Skeletal muscle satellite cell (primary cell): ENCODE measurements at regions not wholly inside any gene's neighbourhood (a gene's known extent, or its start where the extent isn't known, plus 50 kb on each side); places are given as distances from the start of the nearest gene placed in this dataset.

Source experiments
- H3K27me3 ChIP-seq: 2 replicates; pipeline ENCODE4 v1.7.0; 2013; ENCODE audit warnings: low read length; ENCODE audit not compliant: control insufficient read depth, insufficient read depth
- H3K36me3 ChIP-seq: 2 replicates; pipeline ENCODE4 v1.7.0; 2013; ENCODE audit warnings: mild to moderate bottlenecking, control low read depth, low read length; ENCODE audit not compliant: insufficient read depth
- H3K4me1 ChIP-seq: 2 replicates; pipeline ENCODE4 v1.7.0; 2013; ENCODE audit warnings: low read length; ENCODE audit not compliant: control insufficient read depth, insufficient read depth
- H3K4me2 ChIP-seq: 2 replicates; pipeline ENCODE4 v1.7.0; 2013; ENCODE audit warnings: mild to moderate bottlenecking, low read length
- H3K4me3 ChIP-seq: 2 replicates; pipeline ENCODE4 v1.7.0; 2013; ENCODE audit warnings: low read length
- H3K9ac ChIP-seq: 2 replicates; pipeline ENCODE4 v1.7.0; 2013; ENCODE audit warnings: mild to moderate bottlenecking, low read depth, low read length, moderate library complexity
- H3K9me3 ChIP-seq: replicated peaks from 2 replicates; pipeline ENCODE4 v1.7.0; 2013; ENCODE audit warnings: mild to moderate bottlenecking, control low read depth, low read length

DNA sequence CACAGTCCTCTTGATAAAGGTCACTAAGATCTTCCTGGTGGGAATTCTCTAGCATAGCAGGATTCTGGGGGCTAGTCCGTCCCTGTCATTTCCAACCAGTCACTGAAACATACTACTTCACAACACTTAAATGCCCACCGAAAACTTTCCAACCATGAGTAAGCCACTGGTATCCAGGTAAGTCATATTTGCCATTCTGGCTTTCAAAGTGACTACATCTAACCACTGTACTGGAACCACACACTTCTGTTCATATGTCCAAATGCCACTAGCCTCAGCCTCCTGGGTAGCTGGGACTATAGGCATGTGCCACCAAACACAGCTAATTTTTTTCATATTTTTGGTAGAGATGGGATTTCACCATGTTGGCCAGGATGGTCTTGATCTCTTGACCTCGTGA, 64.3 kb upstream of the VANGL1 start:
- H3K9me3 ChIP-seq = peaks cover 4% of the 10 kb centered on the region
- H3K4me3 ChIP-seq = no peak overlapping the region
- H3K27me3 ChIP-seq = no peaks in the 10 kb centered on the region
- no peaks in the 10 kb centered on the region for H3K4me1 ChIP-seq
- no peak overlapping the region for H3K4me2 ChIP-seq
- no peak overlapping the region for H3K9ac ChIP-seq
- no peaks in the 10 kb centered on the region for H3K36me3 ChIP-seq

DNA sequence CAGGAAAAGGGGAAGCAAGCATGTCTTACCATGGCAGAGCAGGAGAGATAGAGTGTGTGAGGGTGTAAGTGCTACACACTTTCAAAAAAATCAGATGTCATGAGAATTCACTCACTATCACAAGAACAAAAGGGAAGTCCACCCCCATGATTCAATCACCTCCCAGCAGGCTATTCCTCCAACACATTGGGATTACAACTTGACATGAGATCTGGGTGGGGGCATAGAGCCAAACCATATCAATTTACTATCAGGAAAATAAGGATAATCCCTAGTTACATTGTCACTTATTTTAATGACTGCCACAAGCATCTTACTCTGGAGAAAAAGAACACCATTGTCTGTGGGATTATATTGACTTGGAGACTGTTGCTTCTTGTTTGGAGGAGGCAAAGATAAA, 66.1 kb upstream of the VANGL1 start:
- H3K4me2 ChIP-seq = no peak overlapping the region
- no peak overlapping the region for H3K9ac ChIP-seq

DNA sequence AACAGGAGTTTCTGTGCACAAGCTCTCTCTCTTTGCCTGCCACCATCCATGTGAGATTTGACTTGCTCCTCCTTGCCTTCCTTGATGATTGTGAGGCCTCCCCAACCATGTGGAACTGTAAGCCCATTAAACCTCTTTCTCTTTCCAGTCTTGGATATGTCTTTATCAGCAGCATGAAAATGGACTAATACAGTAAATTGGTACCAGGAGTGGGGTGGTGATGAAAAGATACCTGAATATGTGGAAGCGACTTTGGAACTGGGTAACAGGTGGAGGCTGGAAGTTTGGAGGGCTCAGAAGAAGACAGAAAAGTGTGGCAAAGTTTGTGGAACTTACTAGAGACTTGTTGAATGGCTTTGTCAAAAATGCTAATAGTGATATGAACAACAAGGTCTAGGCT, 69.1 kb upstream of the VANGL1 start:
- Histone ChIP-seq H3K9me3 (peaks cover 4% of the 10 kb centered on the region), H3K9ac (no peak overlapping the region), H3K4me3 (no peak overlapping the region), H3K27me3 (no peaks in the 10 kb centered on the region), H3K4me1 (no peaks in the 10 kb centered on the region), H3K36me3 (no peaks in the 10 kb centered on the region), H3K4me2 (no peak overlapping the region)

More for the DNA sequence above, 66.1 kb upstream of the VANGL1 start:
- H3K4me1 ChIP-seq = no peaks in the 10 kb centered on the region
- H3K4me3 ChIP-seq = no peak overlapping the region
- H3K36me3 ChIP-seq = no peaks in the 10 kb centered on the region
- H3K9me3 ChIP-seq = peaks cover 4% of the 10 kb centered on the region
- H3K27me3 ChIP-seq = no peaks in the 10 kb centered on the region

DNA sequence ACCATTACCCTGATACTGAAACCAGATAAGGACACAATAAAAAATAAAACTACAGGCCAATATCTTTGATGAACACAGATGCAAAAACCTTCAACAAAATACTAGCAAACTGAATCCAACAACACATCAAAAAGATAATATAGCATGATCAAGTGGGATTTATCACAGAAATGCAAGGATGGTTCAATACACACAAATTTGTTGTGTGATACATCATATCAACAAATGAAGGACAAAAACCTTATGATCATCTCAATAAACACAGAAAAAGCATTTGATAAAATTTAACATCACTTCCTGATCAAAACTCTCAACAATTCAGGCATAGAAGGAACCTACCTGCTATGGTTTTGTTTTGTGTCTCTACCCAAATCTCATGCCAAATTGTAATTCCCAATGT, 74.3 kb upstream of the VANGL1 start:
- H3K4me2 ChIP-seq = no peak overlapping the region
- peaks cover 7% of the 10 kb centered on the region for H3K27me3 ChIP-seq
- H3K9me3 ChIP-seq = no peaks in the 10 kb centered on the region
- no peaks in the 10 kb centered on the region for H3K36me3 ChIP-seq
- no peak overlapping the region for H3K4me3 ChIP-seq
- H3K4me1 ChIP-seq = no peaks in the 10 kb centered on the region
- H3K9ac ChIP-seq = no peak overlapping the region

DNA sequence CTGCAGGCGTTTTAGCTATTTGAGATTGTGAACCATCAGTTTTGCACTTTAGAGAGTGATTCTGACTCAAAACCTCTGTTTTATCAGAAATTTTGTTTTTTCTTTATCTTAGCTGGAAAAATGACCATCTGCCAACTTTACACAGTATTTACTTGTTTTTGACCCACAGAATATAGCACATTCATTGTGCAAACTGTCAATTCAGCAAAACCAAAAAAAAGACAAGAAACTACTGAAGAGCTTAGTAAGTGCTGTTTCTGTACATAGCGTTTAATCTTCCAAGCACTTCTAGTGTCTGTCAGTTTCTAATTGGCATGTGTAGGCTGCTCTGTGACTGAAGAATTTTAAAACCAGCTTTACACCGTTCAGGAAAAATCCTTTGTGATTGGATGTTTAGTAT, 76.0 kb upstream of the VANGL1 start:
- no peak overlapping the region for H3K4me3 ChIP-seq
- no peak overlapping the region for H3K4me2 ChIP-seq
- no peaks in the 10 kb centered on the region for H3K9me3 ChIP-seq

DNA sequence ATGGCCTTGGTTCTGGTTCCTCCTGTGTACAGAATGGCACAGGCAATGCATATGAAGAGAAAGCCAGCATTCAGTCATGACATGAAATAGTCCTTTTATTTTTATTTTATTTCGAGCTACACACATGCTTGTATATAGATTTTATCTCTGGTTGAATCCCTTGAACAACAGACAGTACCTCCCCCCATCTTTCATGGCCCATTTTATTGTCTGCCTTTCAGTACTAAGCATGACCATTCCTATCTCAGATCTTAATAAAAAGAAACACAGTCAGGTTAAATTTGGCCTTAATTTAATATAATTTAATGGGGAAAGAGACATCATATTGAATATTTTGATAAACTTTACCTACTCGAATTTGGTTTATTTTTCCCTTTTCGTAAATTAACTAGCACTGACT, 76.4 kb upstream of the VANGL1 start:
- Histone ChIP-seq H3K9ac (no peak overlapping the region), H3K27me3 (peaks cover 7% of the 10 kb centered on the region), H3K36me3 (no peaks in the 10 kb centered on the region)

More for the DNA sequence above, 76.0 kb upstream of the VANGL1 start:
- Histone ChIP-seq H3K27me3 (peaks cover 7% of the 10 kb centered on the region), H3K36me3 (no peaks in the 10 kb centered on the region), H3K4me1 (no peaks in the 10 kb centered on the region), H3K9ac (no peak overlapping the region)

DNA sequence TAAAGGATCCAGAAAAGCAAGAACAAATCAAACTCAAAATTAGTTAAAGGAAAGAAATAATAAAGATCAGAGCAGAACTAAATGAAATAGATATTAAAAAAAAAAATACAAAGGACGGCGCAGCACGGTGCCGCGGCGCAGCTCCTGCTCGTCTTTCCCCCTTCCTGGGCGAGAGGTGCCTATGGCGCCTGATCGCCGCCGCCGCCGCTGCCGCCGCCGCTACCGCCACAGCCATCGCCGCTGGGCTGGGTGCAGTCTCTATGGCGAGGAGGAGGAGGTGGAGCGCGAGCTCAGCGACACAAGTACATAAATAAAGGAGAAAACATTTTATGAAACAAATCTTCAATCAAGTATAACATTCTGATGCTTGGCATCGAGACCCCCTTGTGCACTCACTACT, 77.6 kb upstream of the VANGL1 start:
- Histone ChIP-seq H3K4me1 (no peaks in the 10 kb centered on the region), H3K9me3 (no peaks in the 10 kb centered on the region), H3K27me3 (peaks cover 7% of the 10 kb centered on the region), H3K4me3 (no peak overlapping the region), H3K36me3 (no peaks in the 10 kb centered on the region), H3K9ac (no peak overlapping the region), H3K4me2 (peak overlapping the region; percentile 48)

More for the DNA sequence above, 76.4 kb upstream of the VANGL1 start:
- Histone ChIP-seq H3K9me3 (no peaks in the 10 kb centered on the region), H3K4me2 (no peak overlapping the region), H3K4me3 (no peak overlapping the region), H3K4me1 (no peaks in the 10 kb centered on the region)

DNA sequence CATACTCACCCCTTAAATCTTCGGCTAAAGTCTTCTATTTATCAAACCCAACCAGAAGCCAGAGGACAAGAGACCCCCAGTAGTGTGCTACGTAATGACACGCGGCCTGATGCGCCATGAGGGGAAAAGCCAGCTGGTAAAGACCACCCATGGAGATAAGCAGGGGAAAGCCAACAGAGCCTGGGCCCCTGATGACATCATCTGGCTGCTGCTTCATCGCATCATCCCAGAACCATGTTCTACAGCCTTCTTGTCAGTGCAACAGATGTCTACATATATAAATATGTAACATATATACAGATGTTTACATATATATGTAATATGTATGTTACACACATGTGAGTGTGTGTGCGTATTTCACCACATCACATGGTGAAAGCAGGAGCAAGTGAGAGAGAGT, 81.7 kb upstream of the VANGL1 start:
- Histone ChIP-seq H3K4me3 (no peak overlapping the region), H3K4me1 (peaks cover 6% of the 10 kb centered on the region), H3K9me3 (no peaks in the 10 kb centered on the region), H3K4me2 (no peak overlapping the region), H3K9ac (no peak overlapping the region), H3K36me3 (no peaks in the 10 kb centered on the region), H3K27me3 (peaks cover 7% of the 10 kb centered on the region)

DNA sequence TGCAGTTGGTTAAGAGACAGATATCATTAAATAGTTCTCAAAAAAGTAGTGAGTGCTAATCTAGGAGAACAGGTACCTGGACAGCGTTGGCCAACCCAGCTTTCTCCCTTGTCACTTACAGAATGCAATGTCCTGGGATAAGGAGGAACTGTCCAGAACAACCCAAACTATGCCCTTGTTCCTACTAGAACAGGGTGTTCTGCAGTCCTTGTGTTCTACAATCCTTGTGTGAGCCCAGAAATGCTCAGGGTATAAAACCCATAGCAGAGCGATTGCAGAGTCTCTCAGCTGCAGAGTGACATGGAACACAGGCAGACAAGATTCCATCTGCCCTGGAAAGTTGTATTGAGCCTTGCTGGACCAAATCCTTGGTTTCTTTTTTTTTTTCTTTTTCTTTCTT, 83.5 kb upstream of the VANGL1 start:
- Histone ChIP-seq H3K4me3 (no peak overlapping the region), H3K27me3 (no peaks in the 10 kb centered on the region), H3K36me3 (no peaks in the 10 kb centered on the region), H3K9ac (no peak overlapping the region), H3K4me2 (no peak overlapping the region), H3K4me1 (peaks cover 6% of the 10 kb centered on the region), H3K9me3 (no peaks in the 10 kb centered on the region)

DNA sequence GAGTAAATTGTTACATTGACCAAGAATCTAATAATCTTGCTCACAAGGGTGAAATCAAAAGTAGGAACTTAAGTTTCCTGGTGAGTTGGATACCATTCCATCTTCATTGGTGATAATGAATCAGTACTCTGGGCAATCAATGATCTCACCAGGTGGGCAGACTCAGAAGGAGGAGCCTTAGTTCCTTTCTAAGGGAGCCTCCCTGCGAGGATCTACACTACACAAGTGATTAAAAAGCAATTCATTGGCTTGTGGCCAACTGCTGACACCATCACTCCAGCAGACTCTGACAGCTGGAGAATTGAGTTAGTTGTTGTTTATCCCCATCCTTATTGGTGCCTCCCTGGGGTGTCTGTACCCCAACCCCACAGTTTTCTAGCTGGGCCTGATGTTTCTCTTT, 84.1 kb upstream of the VANGL1 start:
- no peaks in the 10 kb centered on the region for H3K27me3 ChIP-seq
- H3K36me3 ChIP-seq = no peaks in the 10 kb centered on the region
- no peak overlapping the region for H3K4me2 ChIP-seq
- H3K9ac ChIP-seq = no peak overlapping the region
- no peaks in the 10 kb centered on the region for H3K9me3 ChIP-seq
- H3K4me3 ChIP-seq = no peak overlapping the region
- H3K4me1 ChIP-seq = peaks cover 6% of the 10 kb centered on the region

DNA sequence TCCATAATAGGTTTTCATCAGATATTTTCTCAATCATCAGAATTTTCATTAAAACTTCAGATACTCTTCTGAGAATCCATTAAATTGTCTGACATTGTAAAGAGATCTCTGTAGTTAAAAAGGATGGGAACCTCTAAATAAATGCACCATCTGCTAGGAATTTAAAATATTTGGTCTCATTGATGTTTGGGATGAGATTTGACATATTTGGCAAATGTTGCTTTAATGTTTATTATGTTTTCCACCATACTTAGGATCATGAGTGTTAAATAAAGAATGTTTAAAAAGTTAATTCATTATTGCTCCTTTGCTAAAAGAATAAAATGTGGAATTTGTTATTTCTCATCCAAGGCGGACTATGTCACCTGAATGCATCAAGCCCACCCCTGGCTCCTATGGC, 85.5 kb upstream of the VANGL1 start:
- Histone ChIP-seq H3K36me3 (no peaks in the 10 kb centered on the region), H3K4me3 (no peak overlapping the region), H3K9me3 (no peaks in the 10 kb centered on the region), H3K27me3 (no peaks in the 10 kb centered on the region), H3K4me1 (peaks cover 6% of the 10 kb centered on the region), H3K9ac (no peak overlapping the region), H3K4me2 (no peak overlapping the region)

DNA sequence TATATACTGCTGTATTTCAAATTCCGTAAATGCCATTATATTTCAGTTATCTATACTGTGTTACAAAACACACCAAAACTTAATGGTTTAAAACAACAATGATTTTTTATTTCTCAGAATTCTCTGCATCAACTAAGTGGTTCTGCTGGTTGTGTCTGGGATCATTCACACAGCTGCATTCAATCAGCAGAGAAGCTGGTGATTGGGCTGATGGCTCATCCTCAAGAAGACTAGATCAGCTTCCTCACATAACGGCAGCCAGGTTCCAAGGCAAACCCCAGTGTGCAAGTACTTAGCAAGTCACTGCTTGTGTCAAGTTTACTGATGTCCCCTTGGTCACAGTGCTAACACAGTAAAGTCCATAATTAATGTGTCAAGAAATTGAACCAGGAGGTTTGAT, 86.3 kb upstream of the VANGL1 start:
- Histone ChIP-seq H3K4me2 (no peak overlapping the region), H3K4me1 (peaks cover 6% of the 10 kb centered on the region), H3K36me3 (no peaks in the 10 kb centered on the region), H3K9me3 (no peaks in the 10 kb centered on the region), H3K4me3 (no peak overlapping the region), H3K9ac (no peak overlapping the region), H3K27me3 (no peaks in the 10 kb centered on the region)
